ENCODE measurements at regions not wholly inside any gene's neighbourhood (a gene's known extent, or its start where the extent isn't known, plus 50 kb on each side); places are given as distances from the start of the nearest gene placed in this dataset.

DNA sequence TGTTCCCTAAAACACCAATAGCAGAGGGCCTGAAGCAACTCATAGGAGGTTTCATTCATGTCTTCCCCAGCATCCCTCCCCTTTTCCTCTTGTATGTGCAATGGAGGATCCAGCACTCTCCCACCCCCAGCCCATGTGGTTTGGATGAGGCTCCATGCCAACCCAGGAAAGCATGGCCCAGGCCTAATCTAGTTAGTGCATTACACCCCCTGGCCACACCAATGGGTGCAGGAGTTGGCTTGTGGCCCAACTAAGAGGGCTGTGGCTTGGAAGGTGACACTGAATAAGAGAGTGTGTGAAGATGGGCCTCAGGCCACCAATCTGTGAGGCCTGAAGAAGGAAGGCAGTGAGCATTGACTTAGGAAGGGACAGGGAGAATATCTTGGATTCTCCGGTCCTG lies 70.8 kb upstream of the SMIM23 start:
- Histone ChIP-seq H3K4me3 (no peak overlapping the region), H3K27me3 (no peaks in the 10 kb centered on the region), H3K4me1 (ENCODE audit: insufficient read depth) (no peaks in the 10 kb centered on the region), H3K36me3 (no peaks in the 10 kb centered on the region), H3K9me3 (no peaks in the 10 kb centered on the region), H3K27ac (no peak overlapping the region)
- no peak for TF ChIP-seq POLR2A (IDR thresholded peaks at IDR 0.05)
- TF ChIP-seq EP300 (IDR thresholded peaks at IDR 0.05), result no peak
- TF ChIP-seq, protein P1, sequence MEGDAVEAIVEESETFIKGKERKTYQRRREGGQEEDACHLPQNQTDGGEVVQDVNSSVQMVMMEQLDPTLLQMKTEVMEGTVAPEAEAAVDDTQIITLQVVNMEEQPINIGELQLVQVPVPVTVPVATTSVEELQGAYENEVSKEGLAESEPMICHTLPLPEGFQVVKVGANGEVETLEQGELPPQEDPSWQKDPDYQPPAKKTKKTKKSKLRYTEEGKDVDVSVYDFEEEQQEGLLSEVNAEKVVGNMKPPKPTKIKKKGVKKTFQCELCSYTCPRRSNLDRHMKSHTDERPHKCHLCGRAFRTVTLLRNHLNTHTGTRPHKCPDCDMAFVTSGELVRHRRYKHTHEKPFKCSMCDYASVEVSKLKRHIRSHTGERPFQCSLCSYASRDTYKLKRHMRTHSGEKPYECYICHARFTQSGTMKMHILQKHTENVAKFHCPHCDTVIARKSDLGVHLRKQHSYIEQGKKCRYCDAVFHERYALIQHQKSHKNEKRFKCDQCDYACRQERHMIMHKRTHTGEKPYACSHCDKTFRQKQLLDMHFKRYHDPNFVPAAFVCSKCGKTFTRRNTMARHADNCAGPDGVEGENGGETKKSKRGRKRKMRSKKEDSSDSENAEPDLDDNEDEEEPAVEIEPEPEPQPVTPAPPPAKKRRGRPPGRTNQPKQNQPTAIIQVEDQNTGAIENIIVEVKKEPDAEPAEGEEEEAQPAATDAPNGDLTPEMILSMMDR (IDR thresholded peaks at IDR 0.05), result no peak
- intact Hi-C loops (cut with DNase I), result no loop called here
- DNase-seq, result no peak
- WGBS, 3 donors, result 81 to 94% (median 86%) methylated on average over 1 of the region's 1 CpG

DNA sequence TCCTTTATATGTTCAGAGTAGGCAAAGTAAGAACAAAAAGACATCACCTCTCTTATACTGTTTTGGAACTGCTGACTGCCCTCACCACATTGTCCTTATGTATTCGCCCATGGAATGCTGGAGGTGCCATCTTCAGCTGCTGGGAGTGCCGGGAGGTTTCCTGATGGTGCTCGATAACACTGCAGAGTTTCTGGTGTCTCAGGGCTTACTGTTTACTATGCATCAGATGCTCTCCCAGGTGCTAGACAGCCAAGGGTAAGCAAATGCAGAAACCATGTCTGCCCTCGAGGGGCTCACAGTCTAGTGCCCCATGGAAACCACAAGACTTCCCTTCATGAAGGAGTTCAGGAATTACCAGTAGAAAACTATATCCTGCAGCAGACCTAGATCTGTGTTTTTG lies 70.1 kb upstream of the SMIM23 start:
- intact Hi-C loops (cut with DNase I), result no loop called here
- WGBS, 3 donors, result 77 to 84% (median 81%) methylated on average over 4 of the region's 4 CpGs
- DNase-seq, result no peak

DNA sequence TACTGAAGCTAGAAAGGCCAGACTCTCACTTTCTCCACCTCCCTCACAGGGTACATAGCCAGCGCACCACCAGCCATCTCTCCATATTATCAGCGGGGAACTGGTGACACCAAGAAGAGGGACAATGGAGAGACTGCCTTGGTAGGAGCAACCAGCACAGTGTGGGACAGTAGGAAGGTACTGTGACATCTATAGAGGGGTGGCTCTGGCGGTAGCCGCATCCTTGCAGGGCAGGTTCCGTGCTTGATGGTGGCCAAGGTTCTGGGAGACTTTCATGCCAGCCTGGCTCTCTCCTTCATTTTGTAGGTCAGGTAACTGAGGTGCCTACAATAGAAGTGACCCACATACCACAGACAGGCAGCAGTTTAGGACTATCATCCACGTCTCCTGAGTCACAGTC lies 65.5 kb upstream of the SMIM23 start:
- H3K27ac ChIP-seq, result no peak overlapping the region
- no peak for DNase-seq
- H3K9me3 ChIP-seq, result no peaks in the 10 kb centered on the region
- intact Hi-C loops (cut with DNase I), result no loop called here
- no peaks in the 10 kb centered on the region for H3K27me3 ChIP-seq
- H3K36me3 ChIP-seq, result no peaks in the 10 kb centered on the region
- no peaks in the 10 kb centered on the region for H3K4me1 ChIP-seq (ENCODE audit: insufficient read depth)
- 76 to 81% (median 76%) methylated on average over 6 of the region's 6 CpGs for WGBS, 3 donors
- TF ChIP-seq EP300 (IDR thresholded peaks at IDR 0.05) (no peak), POLR2A (IDR thresholded peaks at IDR 0.05) (no peak)
- TF ChIP-seq, protein P1 (IDR thresholded peaks at IDR 0.05), result no peak
- H3K4me3 ChIP-seq, result no peak overlapping the region

More for the DNA sequence above, 70.1 kb upstream of the SMIM23 start:
- no peaks in the 10 kb centered on the region for H3K36me3 ChIP-seq
- no peak overlapping the region for H3K4me3 ChIP-seq
- no peaks in the 10 kb centered on the region for H3K4me1 ChIP-seq (ENCODE audit: insufficient read depth)
- TF ChIP-seq POLR2A (IDR thresholded peaks at IDR 0.05), result no peak
- TF ChIP-seq, protein P1 (IDR thresholded peaks at IDR 0.05), result no peak
- no peak for TF ChIP-seq EP300 (IDR thresholded peaks at IDR 0.05)
- no peaks in the 10 kb centered on the region for H3K9me3 ChIP-seq
- no peaks in the 10 kb centered on the region for H3K27me3 ChIP-seq
- no peak overlapping the region for H3K27ac ChIP-seq

DNA sequence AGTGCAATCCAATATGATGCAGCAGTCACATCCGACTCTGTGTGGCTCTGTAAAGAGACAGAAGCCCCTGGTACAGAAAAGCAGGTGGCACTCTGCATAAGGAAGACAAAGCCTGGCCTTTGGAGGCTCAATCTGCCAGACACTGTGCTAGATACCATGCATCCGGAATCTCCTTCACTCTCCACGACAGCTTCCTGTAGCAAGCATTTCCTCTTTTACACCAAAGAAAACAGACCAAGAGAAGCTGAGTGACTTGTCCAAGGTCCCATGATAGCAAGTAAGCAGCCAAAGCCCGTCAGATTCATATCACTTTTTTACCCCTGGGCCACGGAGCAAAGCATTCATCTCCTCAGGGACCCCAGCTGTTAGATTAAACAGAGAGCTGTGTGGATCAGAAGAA lies 64.2 kb upstream of the SMIM23 start:
- TF ChIP-seq, protein P1 (IDR thresholded peaks at IDR 0.05), result no peak
- no peak for TF ChIP-seq EP300 (IDR thresholded peaks at IDR 0.05)
- H3K9me3 ChIP-seq, result no peaks in the 10 kb centered on the region
- H3K27me3 ChIP-seq, result no peaks in the 10 kb centered on the region
- H3K4me1 ChIP-seq (ENCODE audit: insufficient read depth), result no peaks in the 10 kb centered on the region
- H3K4me3 ChIP-seq, result no peak overlapping the region
- DNase-seq, result no peak
- WGBS, 3 donors, result 29 to 45% (median 36%) methylated on average over 5 of the region's 5 CpGs
- H3K36me3 ChIP-seq, result no peaks in the 10 kb centered on the region
- intact Hi-C loops (cut with DNase I), result no loop called here
- H3K27ac ChIP-seq, result no peak overlapping the region

Data from ovary (tissue), 7 donors.